ENCODE measurements at regions not wholly inside any gene's neighbourhood (a gene's known extent, or its start where the extent isn't known, plus 50 kb on each side); places are given as distances from the start of the nearest gene placed in this dataset.

GRCh38 chr9:27847380-27847779, 274.1 kb upstream of the C9orf72 start:
- TF ChIP-seq, protein P1, sequence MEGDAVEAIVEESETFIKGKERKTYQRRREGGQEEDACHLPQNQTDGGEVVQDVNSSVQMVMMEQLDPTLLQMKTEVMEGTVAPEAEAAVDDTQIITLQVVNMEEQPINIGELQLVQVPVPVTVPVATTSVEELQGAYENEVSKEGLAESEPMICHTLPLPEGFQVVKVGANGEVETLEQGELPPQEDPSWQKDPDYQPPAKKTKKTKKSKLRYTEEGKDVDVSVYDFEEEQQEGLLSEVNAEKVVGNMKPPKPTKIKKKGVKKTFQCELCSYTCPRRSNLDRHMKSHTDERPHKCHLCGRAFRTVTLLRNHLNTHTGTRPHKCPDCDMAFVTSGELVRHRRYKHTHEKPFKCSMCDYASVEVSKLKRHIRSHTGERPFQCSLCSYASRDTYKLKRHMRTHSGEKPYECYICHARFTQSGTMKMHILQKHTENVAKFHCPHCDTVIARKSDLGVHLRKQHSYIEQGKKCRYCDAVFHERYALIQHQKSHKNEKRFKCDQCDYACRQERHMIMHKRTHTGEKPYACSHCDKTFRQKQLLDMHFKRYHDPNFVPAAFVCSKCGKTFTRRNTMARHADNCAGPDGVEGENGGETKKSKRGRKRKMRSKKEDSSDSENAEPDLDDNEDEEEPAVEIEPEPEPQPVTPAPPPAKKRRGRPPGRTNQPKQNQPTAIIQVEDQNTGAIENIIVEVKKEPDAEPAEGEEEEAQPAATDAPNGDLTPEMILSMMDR (conservative IDR thresholded peaks at IDR 0.05; ENCODE audit: low read depth, low read length) = no peak
- TF ChIP-seq POLR2A (IDR thresholded peaks at IDR 0.05; ENCODE audit: low read depth, low read length) = no peak
- TF ChIP-seq, protein P2, sequence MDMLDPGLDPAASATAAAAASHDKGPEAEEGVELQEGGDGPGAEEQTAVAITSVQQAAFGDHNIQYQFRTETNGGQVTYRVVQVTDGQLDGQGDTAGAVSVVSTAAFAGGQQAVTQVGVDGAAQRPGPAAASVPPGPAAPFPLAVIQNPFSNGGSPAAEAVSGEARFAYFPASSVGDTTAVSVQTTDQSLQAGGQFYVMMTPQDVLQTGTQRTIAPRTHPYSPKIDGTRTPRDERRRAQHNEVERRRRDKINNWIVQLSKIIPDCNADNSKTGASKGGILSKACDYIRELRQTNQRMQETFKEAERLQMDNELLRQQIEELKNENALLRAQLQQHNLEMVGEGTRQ (IDR thresholded peaks at IDR 0.05; ENCODE audit: low read depth, low read length) = no peak
- no peak for TF ChIP-seq MAFK (IDR thresholded peaks at IDR 0.05; ENCODE audit: low read depth, low read length)
